Activated CD4-positive, alpha-beta memory T cell treated with anti-CD3 and anti-CD28 coated beads for 36 hours (primary cell): ENCODE measurements at regions not wholly inside any gene's neighbourhood (a gene's known extent, or its start where the extent isn't known, plus 50 kb on each side); places are given as distances from the start of the nearest gene placed in this dataset.

Source experiments
- CTCF ChIA-PET: fragments of 350-600 bp; sonication (Branson Sonifier 250); formaldehyde crosslinking; loops from one replicate; lab custom pipeline; 2021; ENCODE audit warnings: antibody characterized with exemption, inconsistent platforms; lab: Charles Lee
- POLR2A ChIA-PET: fragments of 350-600 bp; sonication (Branson Sonifier 250); formaldehyde crosslinking; loops from one replicate; lab custom pipeline; 2021; ENCODE audit warnings: antibody characterized with exemption; lab: Charles Lee
- DNase-seq: peaks from one replicate; pipeline ENCODE4 v3.0.0-alpha.2; 2020
- H3K27ac Mint-ChIP-seq: one replicate; pipeline ENCODE4 v1.8.0; 2021; ENCODE audit warnings: mixed read lengths
- H3K27me3 Mint-ChIP-seq: one replicate; pipeline ENCODE4 v1.8.0; 2021; ENCODE audit warnings: mixed read lengths
- H3K36me3 Mint-ChIP-seq: one replicate; pipeline ENCODE4 v1.8.0; 2021; ENCODE audit warnings: mixed read lengths
- H3K4me1 Mint-ChIP-seq: one replicate; pipeline ENCODE4 v1.8.0; 2021; ENCODE audit warnings: low read depth, mixed read lengths
- H3K4me3 Mint-ChIP-seq: one replicate; pipeline ENCODE4 v1.8.0; 2021; ENCODE audit warnings: mild to moderate bottlenecking, mixed read lengths
- H3K9me3 Mint-ChIP-seq: one replicate; pipeline ENCODE4 v1.8.0; 2021; ENCODE audit warnings: mixed read lengths
- intact Hi-C: fragments of 100-400 bp; cut with micrococcal nuclease; formaldehyde crosslinking; loops from one replicate; pipeline ENCODE4 v1.15.1; 2023

DNA sequence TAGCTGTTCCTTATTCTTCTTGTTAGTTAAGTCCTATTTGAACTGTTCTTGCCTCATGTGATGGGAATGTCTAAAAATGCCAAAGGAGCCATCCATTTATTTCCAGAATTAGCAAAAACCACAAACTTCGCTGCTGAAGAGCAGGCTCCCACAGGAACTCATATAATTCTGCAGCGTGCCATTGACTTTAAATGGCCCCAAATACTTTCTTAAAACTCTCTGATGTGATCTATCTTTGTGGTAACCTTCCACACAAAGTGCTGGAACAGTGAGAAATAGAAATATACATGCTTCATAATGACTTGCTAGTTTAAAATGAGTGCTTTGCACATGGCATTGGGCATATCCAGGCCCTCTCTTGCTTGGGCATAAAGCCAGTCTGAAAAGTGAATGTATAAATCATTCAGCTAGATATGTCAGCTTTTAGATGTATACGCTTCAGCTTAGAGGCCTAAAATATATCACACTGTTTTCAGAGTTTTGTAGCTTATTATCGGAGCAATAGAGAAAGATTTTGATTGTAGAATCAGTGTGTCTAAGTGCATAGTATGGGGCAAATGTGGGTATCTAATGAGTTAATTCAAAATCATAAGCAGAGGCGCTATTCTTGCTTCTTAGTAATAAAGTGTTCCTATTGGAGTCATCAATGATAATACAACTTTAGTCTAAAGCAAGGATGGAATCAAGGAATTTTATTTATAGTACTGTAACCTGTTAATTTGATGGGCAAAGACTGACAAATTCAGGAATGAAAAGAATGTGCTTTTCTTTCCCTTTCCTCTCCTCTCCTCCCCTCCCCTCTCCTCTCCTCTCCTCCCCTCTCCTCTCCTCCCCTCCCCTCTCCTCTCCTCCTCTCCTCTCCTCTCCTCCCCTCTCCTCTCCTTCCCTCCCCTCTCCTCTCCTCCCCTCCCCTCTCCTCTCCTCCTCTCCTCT lies 392.2 kb upstream of the ZFP42 start:
- H3K36me3 Mint-ChIP-seq = no peaks in the 10 kb centered on the region
- H3K4me3 Mint-ChIP-seq = no peak overlapping the region
- H3K27ac Mint-ChIP-seq = no peak overlapping the region
- no peaks in the 10 kb centered on the region for H3K27me3 Mint-ChIP-seq
- peaks cover 11% of the 10 kb centered on the region for H3K9me3 Mint-ChIP-seq
- no peak for DNase-seq
- ChIA-PET POLR2A (no interaction called here), CTCF (no interaction called here)
- H3K4me1 Mint-ChIP-seq = no peaks in the 10 kb centered on the region
- intact Hi-C loops = no loop called here

DNA sequence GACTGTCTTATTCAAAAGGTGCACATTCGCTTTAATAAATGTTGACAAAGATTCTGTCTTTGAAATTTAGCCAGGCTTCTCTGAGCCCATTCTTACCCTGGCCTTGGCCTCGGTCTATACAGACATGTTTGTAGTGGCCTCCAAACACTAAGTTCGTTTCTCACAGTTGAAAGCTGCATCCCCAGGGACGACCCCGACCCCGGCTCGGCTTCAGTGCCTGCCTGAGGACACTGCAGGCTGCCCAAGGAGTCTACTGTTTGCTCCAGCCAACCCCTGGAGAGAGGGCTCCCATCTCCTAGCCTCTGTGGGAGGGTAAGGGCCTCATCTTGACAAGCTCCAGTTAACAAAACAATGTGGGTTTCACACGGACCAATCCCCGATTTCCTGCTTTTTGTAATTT lies 390.6 kb upstream of the ZFP42 start:
- no peak overlapping the region for H3K27ac Mint-ChIP-seq
- DNase-seq = no peak
- no peaks in the 10 kb centered on the region for H3K27me3 Mint-ChIP-seq
- intact Hi-C loops = no loop called here
- ChIA-PET CTCF (no interaction called here), POLR2A (no interaction called here)
- no peaks in the 10 kb centered on the region for H3K4me1 Mint-ChIP-seq
- H3K9me3 Mint-ChIP-seq = peaks cover 4% of the 10 kb centered on the region
- no peak overlapping the region for H3K4me3 Mint-ChIP-seq
- H3K36me3 Mint-ChIP-seq = no peaks in the 10 kb centered on the region

DNA sequence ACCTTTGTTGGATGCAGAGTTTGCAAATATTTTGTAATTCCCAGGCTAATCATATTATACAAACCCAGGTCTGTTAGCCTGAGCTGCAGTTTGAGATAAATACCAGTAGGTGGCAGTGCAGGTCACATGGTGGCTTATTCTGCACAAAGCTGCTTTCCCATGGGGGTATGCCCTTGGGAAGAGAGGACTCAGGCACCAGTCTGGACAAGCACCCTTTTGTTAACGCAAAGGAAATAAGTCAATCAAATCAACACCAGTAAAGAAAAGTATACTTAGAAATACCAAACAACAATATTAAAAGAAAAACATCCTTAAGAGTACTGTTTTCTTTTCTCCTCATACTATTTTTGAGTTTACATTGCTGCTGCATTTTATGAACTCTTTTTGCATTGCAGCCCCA lies 389.0 kb upstream of the ZFP42 start:
- peak; percentile 14 for DNase-seq
- POLR2A ChIA-PET = no interaction called here
- CTCF ChIA-PET = interaction anchor here (1.0 to 1.1 kb wide), 2 partner anchors 10 to 440 kb away, joined by 3 to 4 read pairs; no protein-coding TSS in a partner anchor

DNA sequence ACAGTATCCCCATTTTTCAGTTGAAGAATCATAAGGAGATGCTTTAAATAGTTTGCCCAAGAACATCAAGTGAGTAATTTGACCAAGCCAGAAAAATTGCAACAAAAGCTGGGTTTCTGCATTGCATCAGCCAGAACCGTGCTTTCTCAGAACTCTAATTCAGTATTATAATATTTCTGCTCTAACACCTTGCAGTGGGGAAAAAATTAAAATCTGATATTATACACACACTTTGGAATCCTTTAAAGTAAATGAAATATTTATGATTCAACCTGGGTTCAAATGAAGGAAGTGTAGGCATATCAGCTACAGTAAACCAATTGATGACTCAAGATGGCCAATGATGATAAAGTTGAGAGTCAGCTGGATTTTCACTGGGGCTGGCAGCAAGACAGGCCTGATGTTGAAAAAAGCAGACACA lies 387.6 kb upstream of the ZFP42 start:
- Mint-ChIP-seq H3K9me3 (peaks cover 3% of the 10 kb centered on the region), H3K4me3 (no peak overlapping the region), H3K27ac (no peak overlapping the region), H3K36me3 (no peaks in the 10 kb centered on the region), H3K4me1 (no peaks in the 10 kb centered on the region), H3K27me3 (no peaks in the 10 kb centered on the region)
- intact Hi-C loops = no loop called here
- no peak for DNase-seq
- POLR2A ChIA-PET = no interaction called here
- CTCF ChIA-PET = interaction anchor here (0.7 kb wide), 1 partner anchor 76 kb away, joined by 3 read pairs; no protein-coding TSS in a partner anchor

More for the DNA sequence above, 389.0 kb upstream of the ZFP42 start:
- Mint-ChIP-seq H3K4me3 (no peak overlapping the region), H3K27me3 (no peaks in the 10 kb centered on the region), H3K4me1 (no peaks in the 10 kb centered on the region), H3K36me3 (no peaks in the 10 kb centered on the region), H3K9me3 (peaks cover 3% of the 10 kb centered on the region), H3K27ac (no peak overlapping the region)
- intact Hi-C loops = no loop called here

DNA sequence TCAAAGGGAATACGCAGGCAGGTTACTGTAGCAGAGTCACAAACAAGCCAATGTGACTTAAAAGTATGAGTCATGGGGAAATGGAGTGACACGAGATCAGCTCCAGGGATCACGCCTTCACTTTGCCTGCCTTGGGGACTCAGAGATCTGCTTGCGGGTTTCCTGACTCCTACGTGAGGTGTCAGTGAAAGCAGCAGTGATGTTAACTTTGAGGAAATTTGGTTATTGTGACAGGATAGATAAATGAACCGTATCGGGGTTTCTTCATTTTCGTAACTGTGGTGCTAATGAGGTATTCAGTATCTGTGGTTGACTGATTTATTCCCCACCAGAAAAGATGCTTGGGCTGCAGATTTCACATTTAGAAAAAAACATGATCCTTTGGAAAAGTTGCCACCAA lies 383.3 kb upstream of the ZFP42 start:
- ChIA-PET CTCF (no interaction called here), POLR2A (no interaction called here)
- intact Hi-C loops = no loop called here
- H3K27ac Mint-ChIP-seq = no peak overlapping the region
- H3K36me3 Mint-ChIP-seq = no peaks in the 10 kb centered on the region
- H3K27me3 Mint-ChIP-seq = no peaks in the 10 kb centered on the region
- DNase-seq = no peak
- H3K9me3 Mint-ChIP-seq = peaks cover 6% of the 10 kb centered on the region
- no peaks in the 10 kb centered on the region for H3K4me1 Mint-ChIP-seq
- H3K4me3 Mint-ChIP-seq = no peak overlapping the region

DNA sequence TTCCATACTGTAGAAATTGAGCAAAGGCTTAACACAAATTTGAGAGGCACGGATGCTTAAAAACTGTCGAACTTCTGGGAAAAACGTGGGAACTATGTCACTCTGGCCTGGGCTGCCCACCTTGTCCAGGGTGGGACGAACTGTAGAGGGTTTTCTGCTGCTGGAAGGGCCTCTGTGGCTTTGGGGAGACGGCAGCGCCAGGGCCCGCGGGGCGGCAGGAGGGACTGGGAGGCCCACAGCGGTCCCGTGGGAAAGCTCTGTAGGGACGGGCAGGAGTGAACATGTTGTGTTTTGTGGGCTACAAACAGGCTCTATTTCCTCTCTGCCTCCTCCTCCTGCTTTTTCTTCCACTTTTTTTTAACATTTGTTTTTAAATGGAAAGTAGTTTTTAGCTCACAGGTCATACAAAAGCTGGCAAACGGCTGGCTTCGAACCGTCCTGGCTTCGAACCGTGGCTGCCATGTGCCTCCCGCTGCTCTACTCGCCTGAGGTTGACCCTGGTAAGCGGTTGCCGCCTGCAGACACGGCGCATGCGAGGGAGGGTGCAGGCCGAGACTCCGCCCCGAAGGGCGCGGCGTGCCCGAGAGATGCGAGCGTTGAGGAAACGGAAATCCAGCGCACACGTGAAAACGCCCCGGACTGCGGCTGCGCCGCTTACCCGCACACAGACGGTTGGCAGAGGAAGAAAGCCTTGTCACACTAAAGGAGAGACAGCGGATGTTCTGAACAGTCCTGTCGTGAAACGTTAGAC lies 382.3 kb upstream of the ZFP42 start:
- H3K27ac Mint-ChIP-seq = no peak overlapping the region
- intact Hi-C loops = no loop called here
- no peak overlapping the region for H3K4me3 Mint-ChIP-seq
- DNase-seq = no peak
- no peaks in the 10 kb centered on the region for H3K4me1 Mint-ChIP-seq
- H3K27me3 Mint-ChIP-seq = no peaks in the 10 kb centered on the region
- H3K36me3 Mint-ChIP-seq = no peaks in the 10 kb centered on the region
- CTCF ChIA-PET = no interaction called here
- POLR2A ChIA-PET = no interaction called here
- H3K9me3 Mint-ChIP-seq = peaks cover 6% of the 10 kb centered on the region

DNA sequence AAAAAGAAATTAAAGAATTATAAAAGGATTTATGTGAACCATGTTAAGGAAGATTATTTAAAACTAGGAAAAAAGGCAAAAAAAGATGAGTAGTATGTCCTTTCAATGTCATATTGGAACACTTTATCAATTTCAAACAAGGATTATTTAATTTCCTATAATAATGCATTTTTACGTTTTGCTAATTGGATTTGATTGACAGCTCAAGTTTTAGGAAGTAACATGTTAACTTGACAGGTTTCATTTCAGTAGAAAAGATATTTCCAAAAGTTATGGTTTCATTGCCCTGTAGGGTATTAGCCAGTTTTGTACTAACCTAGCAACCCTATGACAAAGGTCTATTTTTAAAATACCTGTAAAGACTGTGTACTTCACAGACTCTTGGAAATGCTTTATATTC lies 379.6 kb upstream of the ZFP42 start:
- H3K27ac Mint-ChIP-seq = no peak overlapping the region
- H3K4me1 Mint-ChIP-seq = no peaks in the 10 kb centered on the region
- no peak for DNase-seq
- intact Hi-C loops = no loop called here
- no peak overlapping the region for H3K4me3 Mint-ChIP-seq
- POLR2A ChIA-PET = no interaction called here
- peaks cover 4% of the 10 kb centered on the region for H3K9me3 Mint-ChIP-seq
- no peaks in the 10 kb centered on the region for H3K36me3 Mint-ChIP-seq
- H3K27me3 Mint-ChIP-seq = no peaks in the 10 kb centered on the region
- CTCF ChIA-PET = no interaction called here

DNA sequence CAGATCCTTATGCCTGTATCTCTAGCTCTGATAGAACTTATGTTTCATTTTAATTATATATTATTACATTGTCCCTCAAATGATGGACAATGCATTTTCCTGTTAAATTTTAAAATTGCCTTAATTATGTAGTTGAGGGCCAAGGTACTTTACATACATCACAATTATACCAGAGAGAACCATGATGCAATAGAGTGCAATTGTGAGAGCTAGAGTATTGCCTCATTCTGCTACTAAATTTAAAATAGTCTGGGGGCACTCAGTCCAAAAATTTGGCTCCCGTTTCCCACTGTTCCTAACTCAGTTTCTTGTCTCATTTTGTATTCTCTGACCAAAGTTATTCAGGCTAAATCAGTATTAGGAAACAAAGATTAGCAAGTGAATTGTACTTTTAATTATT lies 378.5 kb upstream of the ZFP42 start:
- Mint-ChIP-seq H3K36me3 (no peaks in the 10 kb centered on the region), H3K9me3 (peaks cover 4% of the 10 kb centered on the region), H3K27me3 (no peaks in the 10 kb centered on the region), H3K4me3 (no peak overlapping the region), H3K4me1 (no peaks in the 10 kb centered on the region), H3K27ac (no peak overlapping the region)
- POLR2A ChIA-PET = no interaction called here
- DNase-seq = no peak
- CTCF ChIA-PET = no interaction called here
- intact Hi-C loops = no loop called here

DNA sequence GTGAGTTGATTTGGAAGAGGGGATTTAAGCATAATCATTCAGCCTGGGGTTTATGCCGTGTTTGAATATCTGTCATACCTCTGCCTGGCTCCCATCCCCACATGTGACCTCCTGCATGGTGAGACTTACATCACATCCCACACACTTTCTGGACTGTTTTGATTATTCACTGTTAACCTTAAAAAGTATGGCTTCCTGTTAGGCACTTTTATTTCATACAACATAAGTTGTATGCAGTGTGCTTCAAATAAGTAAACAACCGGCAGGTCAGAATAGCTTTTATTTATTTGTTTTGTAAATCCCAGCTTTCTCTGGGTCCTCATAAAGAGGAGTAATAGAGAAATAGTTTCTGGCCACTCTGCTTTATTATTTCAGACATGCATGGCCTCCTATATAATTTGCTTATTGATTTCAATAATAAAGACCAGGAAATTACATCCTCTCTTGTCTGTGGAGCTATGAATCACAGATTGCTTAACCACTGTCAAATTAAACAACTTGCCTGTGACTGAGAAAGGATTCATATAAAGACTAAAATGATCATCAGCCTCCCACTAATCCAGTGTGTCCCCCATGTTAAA lies 376.8 kb upstream of the ZFP42 start:
- CTCF ChIA-PET = interaction anchor here (0.6 kb wide), 1 partner anchor 1610 kb away, joined by 3 read pairs; no protein-coding TSS in a partner anchor
- POLR2A ChIA-PET = no interaction called here
- H3K9me3 Mint-ChIP-seq = peaks cover 4% of the 10 kb centered on the region
- H3K27me3 Mint-ChIP-seq = no peaks in the 10 kb centered on the region
- no peak overlapping the region for H3K27ac Mint-ChIP-seq
- DNase-seq = no peak
- intact Hi-C loops = no loop called here
- H3K4me3 Mint-ChIP-seq = no peak overlapping the region
- H3K36me3 Mint-ChIP-seq = no peaks in the 10 kb centered on the region
- no peaks in the 10 kb centered on the region for H3K4me1 Mint-ChIP-seq

DNA sequence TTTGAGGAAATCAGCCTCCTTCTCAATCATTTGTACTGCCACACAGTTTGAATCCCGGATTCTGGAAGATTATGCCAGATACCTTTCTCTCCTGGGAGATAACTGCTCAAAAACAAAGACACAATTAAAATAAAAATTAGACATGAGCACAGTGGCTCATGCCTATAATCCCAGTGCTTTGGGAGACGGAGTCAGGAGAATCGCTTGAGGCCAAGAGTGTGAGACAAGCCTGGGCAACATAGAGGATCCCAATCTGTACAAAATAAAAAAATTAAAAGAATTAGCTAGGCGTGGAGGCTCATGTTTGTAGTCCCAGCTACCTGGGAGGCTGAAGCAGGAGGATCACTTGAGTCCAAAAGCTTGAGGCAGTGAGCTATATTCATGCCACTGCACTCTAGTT lies 376.3 kb upstream of the ZFP42 start:
- intact Hi-C loops = no loop called here

DNA sequence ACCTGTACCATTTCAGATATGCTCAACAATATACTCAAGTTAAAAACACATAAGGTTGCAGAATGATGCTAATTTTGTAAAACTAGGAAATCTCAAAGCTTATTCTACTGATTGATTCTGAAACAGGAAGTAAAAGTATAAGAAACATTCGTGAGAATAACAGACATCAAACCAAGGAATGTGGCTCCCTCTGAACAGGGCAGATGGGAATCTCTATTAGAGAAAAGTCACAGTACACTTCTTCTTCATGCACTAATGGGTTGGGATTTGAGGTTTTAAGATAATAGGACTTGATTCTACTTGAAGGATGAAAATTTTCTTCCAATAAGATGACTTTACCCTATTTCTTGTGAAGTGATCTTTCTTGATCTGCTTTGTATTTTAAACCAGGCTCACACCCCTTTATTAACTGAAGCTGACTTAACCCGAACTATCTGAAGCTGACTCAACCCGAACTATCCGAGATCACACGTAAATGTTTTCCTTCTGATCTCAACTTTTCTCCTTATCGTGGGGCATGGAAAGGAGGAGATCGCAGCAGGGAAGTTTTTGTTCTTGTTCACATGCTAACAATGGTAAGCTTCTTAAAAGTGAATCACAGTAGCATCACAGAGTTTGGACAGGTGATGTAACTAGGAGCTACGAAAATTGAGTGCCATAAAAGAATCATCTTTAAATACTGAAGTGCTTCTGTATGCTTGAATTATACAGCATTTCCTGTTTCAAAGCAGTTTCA lies 363.1 kb upstream of the ZFP42 start:
- no peak overlapping the region for H3K27ac Mint-ChIP-seq
- no peaks in the 10 kb centered on the region for H3K36me3 Mint-ChIP-seq
- intact Hi-C loops = no loop called here
- ChIA-PET POLR2A (no interaction called here), CTCF (no interaction called here)
- no peaks in the 10 kb centered on the region for H3K27me3 Mint-ChIP-seq
- DNase-seq = no peak
- no peaks in the 10 kb centered on the region for H3K4me1 Mint-ChIP-seq
- H3K4me3 Mint-ChIP-seq = no peak overlapping the region
- H3K9me3 Mint-ChIP-seq = peaks cover 7% of the 10 kb centered on the region

More for the DNA sequence above, 376.3 kb upstream of the ZFP42 start:
- Mint-ChIP-seq H3K36me3 (no peaks in the 10 kb centered on the region), H3K27me3 (no peaks in the 10 kb centered on the region), H3K27ac (no peak overlapping the region), H3K4me1 (no peaks in the 10 kb centered on the region), H3K9me3 (peaks cover 8% of the 10 kb centered on the region), H3K4me3 (no peak overlapping the region)
- DNase-seq = no peak
- ChIA-PET POLR2A (no interaction called here), CTCF (no interaction called here)

DNA sequence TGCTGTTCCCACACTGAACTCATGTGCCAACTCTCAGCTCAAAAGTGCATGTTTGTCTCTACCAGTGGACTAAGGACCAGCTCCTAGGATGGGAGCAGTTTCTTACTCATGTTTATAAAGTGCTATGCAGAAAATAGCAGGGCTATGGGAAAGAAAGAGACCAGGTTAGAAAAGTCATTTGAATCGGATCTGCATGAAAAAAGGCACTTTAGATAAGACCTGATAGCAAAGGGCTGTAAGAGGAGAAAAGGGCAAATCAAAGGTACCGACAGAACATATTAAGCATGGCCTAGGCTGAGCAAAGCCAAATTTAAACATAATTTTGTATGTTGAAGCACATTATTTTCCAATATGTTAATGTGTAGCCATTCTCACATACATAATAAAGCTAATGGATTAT lies 362.3 kb upstream of the ZFP42 start:
- Mint-ChIP-seq H3K4me3 (no peak overlapping the region), H3K36me3 (no peaks in the 10 kb centered on the region), H3K4me1 (no peaks in the 10 kb centered on the region)

More for the DNA sequence above, 362.3 kb upstream of the ZFP42 start:
- no peak for DNase-seq
- no peak overlapping the region for H3K27ac Mint-ChIP-seq
- intact Hi-C loops = no loop called here
- no peaks in the 10 kb centered on the region for H3K27me3 Mint-ChIP-seq
- ChIA-PET CTCF (no interaction called here), POLR2A (no interaction called here)
- peaks cover 9% of the 10 kb centered on the region for H3K9me3 Mint-ChIP-seq
